IMR-90 (cell line): ENCODE measurements at regions not wholly inside any gene's neighbourhood (a gene's known extent, or its start where the extent isn't known, plus 50 kb on each side); places are given as distances from the start of the nearest gene placed in this dataset.

Experiments
- ATAC-seq: fragments of 200-7000 bp; cut with Tn5 transposase; 2 replicates; pipeline ENCODE4 v1.9.1; 2020; ENCODE audit warnings: low read depth, mild to moderate bottlenecking, moderate library complexity
- BruUV-seq: library from RNA; stranded (reverse); fragments of 400-500 nt; replicated peaks from 2 replicates; lab custom pipeline; 2021; lab: Mats Ljungman, UMichigan
- CTCF ChIA-PET: fragments of 300-600 bp; formaldehyde crosslinking; extraction: SDS; loops from one replicate; lab custom pipeline; 2021; ENCODE audit warnings: antibody characterized with exemption; lab: Yijun Ruan, JAX
- POLR2A ChIA-PET: fragments of 300-600 bp; sonication (Branson Sonifier 250); formaldehyde crosslinking; loops from one replicate; lab custom pipeline; 2022; ENCODE audit warnings: antibody characterized with exemption; ENCODE audit not compliant: unreplicated experiment; lab: Charles Lee
- DNase-seq: peaks from one replicate; pipeline ENCODE4 v3.0.0; 2013
- H2AFZ ChIP-seq: replicated peaks from 2 replicates; pipeline ENCODE3; 2013; ENCODE audit warnings: low read length, mild to moderate bottlenecking; ENCODE audit not compliant: poor library complexity
- H2AK5ac ChIP-seq: 2 replicates; pipeline ENCODE4 v1.6.1; 2013; ENCODE audit warnings: low read depth, low read length, inconsistent platforms
- H2AK9ac ChIP-seq: replicated peaks from 2 replicates; pipeline ENCODE3; 2013; ENCODE audit warnings: mild to moderate bottlenecking, low read depth, low read length, moderate library complexity; ENCODE audit not compliant: poor library complexity
- H2BK120ac ChIP-seq: 2 replicates; pipeline ENCODE4 v1.6.1; 2013; ENCODE audit warnings: low read depth, low read length, inconsistent platforms
- H2BK15ac ChIP-seq: 3 replicates; pipeline ENCODE4 v1.6.1; 2013; ENCODE audit warnings: low read depth, low read length, inconsistent platforms
- H2BK20ac ChIP-seq: 2 replicates; pipeline ENCODE4 v1.6.1; 2013; ENCODE audit warnings: low read depth, mild to moderate bottlenecking, inconsistent platforms, low read length, moderate library complexity
- H2BK5ac ChIP-seq: 2 replicates; pipeline ENCODE4 v1.6.1; 2013; ENCODE audit warnings: mild to moderate bottlenecking, low read depth, low read length, inconsistent platforms; ENCODE audit not compliant: poor library complexity, severe bottlenecking
- H3K14ac ChIP-seq: replicated peaks from 2 replicates; pipeline ENCODE4 v1.6.1; 2013; ENCODE audit warnings: low read depth, low read length, inconsistent platforms
- H3K18ac ChIP-seq: 2 replicates; pipeline ENCODE4 v1.6.1; 2013; ENCODE audit warnings: low read depth, low read length, control low read depth
- H3K23ac ChIP-seq: 2 replicates; pipeline ENCODE4 v1.6.1; 2013; ENCODE audit warnings: low read depth, low read length, inconsistent platforms
- H3K27ac ChIP-seq: 2 replicates; pipeline ENCODE4 v1.5.1; 2013; ENCODE audit warnings: mild to moderate bottlenecking, control low read depth, low read length; ENCODE audit not compliant: insufficient read depth
- H3K27me3 ChIP-seq: 2 replicates; pipeline ENCODE4 v1.6.1; 2013; ENCODE audit warnings: low read length; ENCODE audit not compliant: control insufficient read depth, insufficient read depth
- H3K36me3 ChIP-seq: 2 replicates; pipeline ENCODE4 v1.6.1; 2013; ENCODE audit warnings: low read length, mixed read lengths; ENCODE audit not compliant: control insufficient read depth, insufficient read depth
- H3K4ac ChIP-seq: 2 replicates; pipeline ENCODE4 v1.6.1; 2013; ENCODE audit warnings: low read depth, low read length, inconsistent platforms
- H3K4me1 ChIP-seq: 2 replicates; pipeline ENCODE4 v1.6.1; 2013; ENCODE audit warnings: low read length, mixed read lengths; ENCODE audit not compliant: control insufficient read depth, insufficient read depth
- H3K4me2 ChIP-seq: 2 replicates; pipeline ENCODE4 v1.6.1; 2013; ENCODE audit warnings: low read depth, mild to moderate bottlenecking, control low read depth, low read length, moderate library complexity
- H3K4me3 ChIP-seq: 2 replicates; pipeline ENCODE4 v1.5.1; 2013; ENCODE audit warnings: low read depth, mild to moderate bottlenecking, control low read depth, low read length, moderate library complexity; ENCODE audit not compliant: insufficient read depth
- H3K56ac ChIP-seq: 2 replicates; pipeline ENCODE4 v1.6.1; 2013; ENCODE audit warnings: low read length, inconsistent platforms; ENCODE audit not compliant: insufficient read depth; ENCODE audit errors: extremely low read depth
- H3K79me1 ChIP-seq, 2 experiments: 2 replicates each; pipeline ENCODE4 v1.6.1; 2013; ENCODE audit warnings: low read length in 2 of 2, inconsistent platforms in 1 of 2, low read depth in 1 of 2
- H3K9ac ChIP-seq: 2 replicates; pipeline ENCODE4 v1.6.1; 2013; ENCODE audit warnings: low read depth, low read length, control low read depth
- H3K9me1 ChIP-seq: 2 replicates; pipeline ENCODE4 v1.6.1; 2013; ENCODE audit warnings: low read length, inconsistent platforms; ENCODE audit not compliant: insufficient read depth
- H3K9me3 ChIP-seq: 2 replicates; pipeline ENCODE4 v1.6.1; 2013; ENCODE audit warnings: low read length; ENCODE audit not compliant: control insufficient read depth, insufficient read depth
- H4K20me1 ChIP-seq: 2 replicates; pipeline ENCODE4 v1.6.1; 2013; ENCODE audit warnings: low read length, inconsistent platforms; ENCODE audit not compliant: insufficient read depth
- H4K5ac ChIP-seq: 2 replicates; pipeline ENCODE4 v1.6.1; 2013; ENCODE audit warnings: mild to moderate bottlenecking, low read depth, low read length, control low read depth
- H4K8ac ChIP-seq, 2 experiments: 2 replicates each; pipeline ENCODE4 v1.6.1; 2013; ENCODE audit warnings: low read depth in 2 of 2, low read length in 2 of 2, control low read depth in 1 of 2, inconsistent platforms in 1 of 2
- H4K91ac ChIP-seq: 2 replicates; pipeline ENCODE4 v1.6.1; 2013; ENCODE audit warnings: low read depth, low read length, inconsistent platforms; ENCODE audit not compliant: insufficient read depth
- FOS ChIP-seq: fragments of 150-350 bp; IDR thresholded peaks from 2 replicates; pipeline ENCODE4 v1.6.1; 2016; ENCODE audit warnings: low read depth, low read length
- MAFK ChIP-seq: IDR thresholded peaks from 2 replicates; pipeline ENCODE4 v1.6.1; 2012; ENCODE audit warnings: low read depth, low read length, improper control_type of control experiment
- POLR2A ChIP-seq: IDR thresholded peaks from 2 replicates; pipeline ENCODE4 v1.6.1; 2012; ENCODE audit warnings: mild to moderate bottlenecking, low read depth, low read length
- WGBS, 2 experiments: methylation state at CpG; one replicate each; pipeline versions ENCODE4 v1.1.5 to v1.1.7; 2013; ENCODE audit warnings: missing lambda C conversion rate in 2 of 2; ENCODE audit not compliant: insufficient read length in 1 of 2; ENCODE audit errors: extremely low coverage in 2 of 2; 5-methylcytosine and 5-hydroxymethylcytosine counted together
- dilution Hi-C: fragments of 300-500 bp; cut with HindIII; formaldehyde crosslinking; loops from one replicate; pipeline ENCODE4 v1.14.3; 2018; ENCODE audit warnings: low sequenced_read_pairs; ENCODE audit not compliant: unreplicated experiment
- in situ Hi-C: fragments of 300-500 bp; cut with MboI; formaldehyde crosslinking; loops from 3 replicates; pipeline ENCODE4 v1.14.3; 2019; ENCODE audit warnings: low sequenced_read_pairs, inconsistent platforms, mixed read lengths
- intact Hi-C: fragments of 100-400 bp; cut with micrococcal nuclease; formaldehyde crosslinking; loops from 2 replicates; pipeline ENCODE4 v1.10.0; 2022

- Histone ChIP-seq H4K20me1 (no peaks in the 10 kb centered on the region), H2AFZ (no peak overlapping the region), H2BK120ac (no peak overlapping the region), H3K27me3 (no peaks in the 10 kb centered on the region), H3K4me2 (no peak overlapping the region), H3K18ac (no peak overlapping the region), H3K27ac (no peak overlapping the region), H2BK5ac (no peak overlapping the region), H2BK15ac (no peak overlapping the region), H3K23ac (no peak overlapping the region), H2BK20ac (no peak overlapping the region), H3K9ac (no peak overlapping the region), H3K4ac (no peak overlapping the region), H3K79me1 (no peaks in the 10 kb centered on the region), H3K9me3 (peaks cover 11% of the 10 kb centered on the region), H2AK9ac (no peak overlapping the region), H3K9me1 (no peaks in the 10 kb centered on the region), H3K56ac (no peak overlapping the region), H4K91ac (no peak overlapping the region), H3K14ac (no peak overlapping the region), H3K36me3 (no peaks in the 10 kb centered on the region), H4K5ac (no peak overlapping the region), H3K4me1 (no peaks in the 10 kb centered on the region), H3K4me3 (no peak overlapping the region), H2AK5ac (no peak overlapping the region), H4K8ac (no peak overlapping the region)
- intact Hi-C loops, result no loop called here
- ChIA-PET CTCF (no interaction called here), POLR2A (no interaction called here)
- dilution Hi-C loops, result no loop called here
- ATAC-seq, result no peak
- BruUV-seq, result no TSS peak
- in situ Hi-C loops, result no loop called here
- no peak for DNase-seq
- WGBS, 2 experiments, result no CpG with 5 or more reads among the region's 1 CpG
- no peak for TF ChIP-seq FOS
- no peak for TF ChIP-seq MAFK
- TF ChIP-seq POLR2A, result no peak
Observed at GRCh38 chr3:95607926-95608325, 1206.5 kb upstream of the EPHA6 start.
